NB4 (cell line): ENCODE measurements at regions not wholly inside any gene's neighbourhood (a gene's known extent, or its start where the extent isn't known, plus 50 kb on each side); places are given as distances from the start of the nearest gene placed in this dataset.

Experiments
- CTCF ChIP-seq: IDR thresholded peaks from one replicate; pipeline ENCODE4 v1.5.1; 2012; ENCODE audit warnings: low read depth, low read length
- MYC ChIP-seq: IDR thresholded peaks from 2 replicates; pipeline ENCODE4 v1.6.1; 2011; ENCODE audit warnings: low read depth, low read length
- POLR2A ChIP-seq: IDR thresholded peaks from 2 replicates; pipeline ENCODE4 v1.6.1; 2011; ENCODE audit warnings: mild to moderate bottlenecking; ENCODE audit not compliant: insufficient read length; ENCODE audit errors: extremely low read depth
- TF ChIP-seq, protein P1 (sequence below): IDR thresholded peaks from 2 replicates; pipeline ENCODE4 v1.6.1; 2011; ENCODE audit warnings: low read depth, low read length

- TF ChIP-seq CTCF, result no peak
- TF ChIP-seq POLR2A, result no peak
- TF ChIP-seq MYC, result no peak
- TF ChIP-seq, protein P1, sequence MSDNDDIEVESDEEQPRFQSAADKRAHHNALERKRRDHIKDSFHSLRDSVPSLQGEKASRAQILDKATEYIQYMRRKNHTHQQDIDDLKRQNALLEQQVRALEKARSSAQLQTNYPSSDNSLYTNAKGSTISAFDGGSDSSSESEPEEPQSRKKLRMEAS, result no peak
These were observed 283.9 kb upstream of the SP8 start for GRCh38 chr7:21070571-21071090.
